ENCODE measurements at regions not wholly inside any gene's neighbourhood (a gene's known extent, or its start where the extent isn't known, plus 50 kb on each side); places are given as distances from the start of the nearest gene placed in this dataset.
"Not testable (repeated sequence)": the region's sequence is repeated elsewhere in the genome, so short reads cannot be mapped to it uniquely, and the experiment has no call there.

DNA sequence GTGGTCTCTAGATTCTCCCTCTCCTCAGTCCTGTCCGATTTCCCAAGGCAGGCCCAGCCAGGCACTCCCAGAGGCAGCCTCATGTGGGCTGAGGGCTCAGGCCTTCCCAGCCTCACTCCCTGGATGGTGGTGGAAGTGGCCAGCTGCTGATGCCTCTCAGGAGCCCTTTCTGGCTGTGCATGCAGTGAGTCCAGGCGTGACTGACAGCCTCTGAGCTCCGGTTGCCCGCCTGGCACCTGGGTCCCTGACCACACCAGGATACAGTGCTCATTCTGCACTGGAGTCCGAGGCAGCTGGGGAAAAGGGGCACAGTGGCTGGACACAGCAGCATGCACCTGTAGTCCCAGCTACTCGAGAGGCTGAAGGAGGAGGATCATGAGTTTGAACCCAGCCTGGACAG, 132.6 kb downstream of the CUL2 start:
- no peak for DNase-seq (ENCODE audit: low spot score)
- no peak for FAIRE-seq

DNA sequence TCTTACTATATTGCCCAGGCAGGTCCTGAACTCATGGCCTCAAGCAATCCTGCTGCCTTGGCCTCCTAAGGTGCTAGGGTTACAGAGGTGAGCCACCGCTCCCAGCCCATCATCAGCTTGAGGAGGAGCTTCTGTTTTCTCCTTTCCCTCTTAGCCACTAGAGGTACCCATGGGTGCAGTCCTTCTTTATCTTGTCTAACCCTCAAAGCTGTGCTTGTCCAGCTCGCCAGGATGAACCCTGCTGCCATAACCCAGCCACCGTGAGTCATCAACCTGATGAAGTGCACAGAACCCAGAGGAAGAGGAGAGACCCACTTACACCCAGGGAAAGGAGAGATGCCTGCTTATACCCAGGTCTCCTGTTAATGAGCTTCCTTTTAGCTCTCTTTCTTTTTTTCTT, 133.4 kb downstream of the CUL2 start:
- FAIRE-seq (no peak), DNase-seq (ENCODE audit: low spot score) (no peak)

DNA sequence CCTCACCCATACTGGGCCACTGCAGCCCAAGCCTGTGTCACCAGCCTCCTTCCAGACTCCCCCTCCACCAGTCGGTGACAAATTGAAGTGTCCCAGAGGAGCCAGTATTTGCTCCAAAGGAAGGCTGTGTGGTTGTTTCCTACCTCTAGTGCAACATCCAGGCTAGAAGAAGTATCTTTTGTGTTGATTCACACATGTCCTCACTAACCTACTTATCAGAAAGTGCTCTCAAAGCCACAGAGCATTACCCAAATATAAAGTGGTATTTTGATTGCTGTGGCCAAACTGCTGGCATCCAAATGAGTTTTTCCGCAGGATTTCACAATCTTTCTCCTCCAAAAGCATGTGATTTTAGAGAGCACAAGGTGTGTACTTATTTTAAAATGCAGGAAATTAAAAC, 134.8 kb downstream of the CUL2 start:
- FAIRE-seq (no peak), DNase-seq (ENCODE audit: low spot score) (no peak)

DNA sequence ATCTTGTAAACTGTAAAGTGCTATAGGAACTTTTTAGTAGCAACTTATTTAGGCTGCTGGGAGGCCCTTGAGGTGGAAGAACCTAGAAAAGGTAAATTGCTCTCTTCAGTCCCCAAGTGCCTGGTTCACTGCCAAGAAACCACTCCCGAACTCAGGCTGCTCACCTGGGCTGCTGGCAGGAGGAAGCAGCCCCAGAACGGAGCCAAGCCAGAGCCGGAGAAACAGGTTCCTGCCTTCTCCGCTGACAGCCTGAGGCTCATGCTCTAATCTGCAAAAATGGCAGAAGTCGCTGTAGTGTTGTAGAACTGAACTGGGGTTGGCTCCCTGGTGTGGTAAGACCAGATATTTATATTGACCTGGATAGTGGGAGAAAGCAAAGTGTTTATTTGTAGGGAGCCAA, 136.0 kb downstream of the CUL2 start:
- FAIRE-seq (no peak), DNase-seq (ENCODE audit: low spot score) (no peak)

- not testable (repeated sequence) for DNase-seq (ENCODE audit: low spot score); FAIRE-seq
Observed at GRCh38 chr10:34951263-34951887, 136.3 kb upstream of the PARD3 start.

- FAIRE-seq; DNase-seq (ENCODE audit: low spot score): not testable (repeated sequence)
Observed at GRCh38 chr10:34945951-34946522, 130.9 kb upstream of the PARD3 start.

- DNase-seq (ENCODE audit: low spot score) (no peak), FAIRE-seq (no peak)
Observed at GRCh38 chr10:34941471-34942357, 126.6 kb upstream of the PARD3 start.

- FAIRE-seq: no peak
- DNase-seq (ENCODE audit: low spot score): no peak
Observed at GRCh38 chr10:34940436-34940835, 125.3 kb upstream of the PARD3 start.

DNA sequence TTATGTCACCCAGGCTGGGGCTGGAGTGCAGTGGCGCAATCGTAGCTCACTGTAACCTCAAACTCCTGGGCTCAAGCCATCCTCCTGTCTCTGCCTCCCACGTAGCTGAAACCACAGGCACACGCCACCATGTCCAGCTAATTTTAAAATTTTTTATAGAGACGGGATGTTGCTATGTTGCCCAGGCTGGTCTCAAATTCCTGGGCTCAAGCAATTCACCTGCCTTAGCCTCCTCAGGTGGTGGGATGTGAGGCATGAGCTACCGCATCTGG, 123.2 kb upstream of the PARD3 start:
- peak; percentile 27 for FAIRE-seq

GRCh38 chr10:34937643-34938398, 122.7 kb upstream of the PARD3 start:
- peak; percentile 61 for FAIRE-seq

More for the DNA sequence above, 123.2 kb upstream of the PARD3 start:
- DNase-seq (ENCODE audit: low spot score): no peak

GRCh38 chr10:34936061-34936460, 121.0 kb upstream of the PARD3 start:
- FAIRE-seq (no peak), DNase-seq (ENCODE audit: low spot score) (no peak)

More at GRCh38 chr10:34937643-34938398, 122.7 kb upstream of the PARD3 start:
- not testable (repeated sequence) for DNase-seq (ENCODE audit: low spot score)

DNA sequence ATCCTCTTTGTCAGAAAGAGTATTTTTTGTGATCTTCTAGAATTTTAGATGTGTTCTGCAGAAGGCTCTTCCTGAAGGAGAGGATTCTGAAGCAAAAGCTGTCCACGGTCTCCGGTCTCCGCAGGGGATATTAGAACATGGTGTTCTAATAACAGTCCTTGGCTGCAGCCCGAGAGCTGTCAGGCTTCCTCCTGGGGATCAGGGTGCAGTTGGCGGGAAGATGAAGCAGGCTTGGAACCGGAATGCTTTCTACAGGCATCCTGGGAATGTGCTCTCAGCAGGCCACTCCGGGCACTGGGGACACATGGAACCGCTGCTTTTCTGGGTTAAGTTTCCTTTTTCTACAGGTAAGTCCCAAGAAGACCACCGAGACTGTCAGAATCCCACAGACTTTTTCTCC, 118.6 kb upstream of the PARD3 start:
- FAIRE-seq (no peak), DNase-seq (ENCODE audit: low spot score) (no peak)

DNA sequence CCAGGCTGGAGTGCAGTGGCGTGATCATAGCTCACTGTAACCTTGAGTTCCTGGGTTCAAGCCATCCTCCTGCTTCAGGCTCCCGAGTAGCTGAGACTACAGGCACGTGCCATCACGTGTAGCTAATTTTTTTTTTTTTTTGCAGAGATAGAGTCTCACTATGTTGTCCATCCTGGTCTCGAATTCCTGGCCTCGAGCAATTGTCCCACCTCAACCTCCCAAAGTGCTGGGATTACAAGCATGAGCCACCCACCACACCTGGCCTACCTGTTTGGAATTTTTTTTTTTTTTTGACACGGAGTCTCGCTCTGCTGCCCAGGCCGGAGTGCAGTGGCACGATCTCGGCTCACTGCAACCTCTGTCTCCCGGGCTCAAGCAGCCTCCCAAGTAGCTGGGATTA, 117.1 kb upstream of the PARD3 start:
- FAIRE-seq (no peak), DNase-seq (ENCODE audit: low spot score) (no peak)

- no peak for DNase-seq (ENCODE audit: low spot score)
- FAIRE-seq: peak; percentile 82
Observed at GRCh38 chr10:34931216-34931615, 116.1 kb upstream of the PARD3 start.

GRCh38 chr10:34922138-34922537, 107.0 kb upstream of the PARD3 start:
- no peak for DNase-seq (ENCODE audit: low spot score)
- FAIRE-seq: no peak

GRCh38 chr10:34920578-34920977, 105.5 kb upstream of the PARD3 start:
- DNase-seq (ENCODE audit: low spot score) (no peak), FAIRE-seq (no peak)

DNA sequence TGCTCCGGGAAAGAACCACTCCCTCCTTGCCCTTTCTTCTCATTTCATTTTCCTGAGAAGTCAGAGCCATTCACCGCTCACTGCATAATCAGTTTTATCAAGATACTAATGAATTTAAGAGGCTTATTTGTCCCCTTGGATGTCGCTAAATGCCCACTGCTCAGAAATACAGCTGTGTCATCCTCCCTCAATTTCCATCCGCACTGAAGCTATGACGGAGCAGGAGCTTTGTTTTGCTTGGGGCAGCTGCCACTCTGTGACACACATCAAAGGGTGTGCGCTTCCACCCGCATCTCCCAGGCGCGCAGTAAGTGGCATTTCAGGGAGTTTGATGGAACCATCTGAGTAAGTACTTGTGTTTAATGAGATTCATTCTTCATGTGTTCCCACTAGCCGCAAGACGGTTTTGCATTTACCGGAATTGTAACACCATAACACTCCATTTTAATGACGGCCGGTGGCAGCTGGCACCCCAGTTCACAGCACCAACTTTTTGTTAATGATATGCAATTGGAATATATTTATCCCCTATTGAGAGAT, 103.8 kb upstream of the PARD3 start:
- no peak for FAIRE-seq
- no peak for DNase-seq (ENCODE audit: low spot score)

- DNase-seq (ENCODE audit: low spot score) (no peak), FAIRE-seq (no peak)
Observed at GRCh38 chr10:34918060-34918775, 103.1 kb upstream of the PARD3 start.

- no peak for FAIRE-seq
- peak; percentile 60 for DNase-seq (ENCODE audit: low spot score)
Observed at GRCh38 chr10:34916314-34916713, 101.2 kb upstream of the PARD3 start.

GRCh38 chr10:34912771-34913170, 97.7 kb upstream of the PARD3 start:
- no peak for FAIRE-seq
- DNase-seq (ENCODE audit: low spot score): no peak

DNA sequence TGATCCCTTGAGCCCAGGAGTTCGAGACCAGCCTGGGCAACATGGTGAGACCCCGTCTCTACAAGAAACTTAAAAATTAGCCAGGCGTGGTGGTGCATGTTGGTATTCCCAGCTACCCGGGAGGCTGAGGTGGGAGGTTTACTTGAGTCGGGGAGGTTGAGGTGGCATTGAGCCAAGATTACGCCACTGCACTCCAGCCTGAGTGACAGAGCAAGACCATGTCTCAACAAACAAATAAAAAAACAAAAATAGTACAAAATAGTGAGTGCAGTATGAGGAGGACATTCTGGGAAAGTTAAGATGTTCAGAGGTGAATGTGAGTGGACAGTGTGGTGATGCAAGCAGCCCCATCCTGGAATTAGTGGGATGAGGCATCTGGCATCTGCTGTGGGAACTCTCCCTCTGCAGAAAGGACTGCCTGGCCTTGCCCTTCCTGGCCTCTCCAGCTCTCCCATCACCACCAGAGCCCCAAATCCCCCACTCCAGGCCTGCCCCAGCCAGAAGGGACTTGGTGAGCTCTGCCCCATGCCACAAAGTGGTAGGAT, 96.6 kb upstream of the PARD3 start:
- FAIRE-seq (no peak), DNase-seq (ENCODE audit: low spot score) (no peak)

All from urothelium cell line (cell line).